ENCODE measurements at regions not wholly inside any gene's neighbourhood (a gene's known extent, or its start where the extent isn't known, plus 50 kb on each side); places are given as distances from the start of the nearest gene placed in this dataset.

DNA sequence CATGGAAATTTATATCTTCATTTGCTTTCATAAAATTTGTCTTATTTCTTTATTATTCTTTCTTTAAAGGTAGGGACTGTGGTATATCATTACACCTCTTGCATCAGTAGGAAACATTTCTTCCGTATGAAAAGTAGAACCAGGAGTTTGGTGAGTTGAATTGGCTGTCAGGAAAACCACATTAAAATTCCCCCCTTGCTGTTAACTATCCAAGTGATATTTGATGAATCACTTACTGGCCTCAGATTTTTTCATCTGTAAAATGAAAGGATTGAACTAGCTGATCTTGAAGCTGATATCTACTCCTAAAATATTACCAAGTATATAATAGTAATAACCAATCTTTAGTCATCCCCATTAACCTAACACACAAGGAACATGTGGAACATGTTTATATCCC lies 460.9 kb downstream of the GJA1 start:
- H3K27ac ChIP-seq, result no peak overlapping the region
- TF ChIP-seq, protein P1, sequence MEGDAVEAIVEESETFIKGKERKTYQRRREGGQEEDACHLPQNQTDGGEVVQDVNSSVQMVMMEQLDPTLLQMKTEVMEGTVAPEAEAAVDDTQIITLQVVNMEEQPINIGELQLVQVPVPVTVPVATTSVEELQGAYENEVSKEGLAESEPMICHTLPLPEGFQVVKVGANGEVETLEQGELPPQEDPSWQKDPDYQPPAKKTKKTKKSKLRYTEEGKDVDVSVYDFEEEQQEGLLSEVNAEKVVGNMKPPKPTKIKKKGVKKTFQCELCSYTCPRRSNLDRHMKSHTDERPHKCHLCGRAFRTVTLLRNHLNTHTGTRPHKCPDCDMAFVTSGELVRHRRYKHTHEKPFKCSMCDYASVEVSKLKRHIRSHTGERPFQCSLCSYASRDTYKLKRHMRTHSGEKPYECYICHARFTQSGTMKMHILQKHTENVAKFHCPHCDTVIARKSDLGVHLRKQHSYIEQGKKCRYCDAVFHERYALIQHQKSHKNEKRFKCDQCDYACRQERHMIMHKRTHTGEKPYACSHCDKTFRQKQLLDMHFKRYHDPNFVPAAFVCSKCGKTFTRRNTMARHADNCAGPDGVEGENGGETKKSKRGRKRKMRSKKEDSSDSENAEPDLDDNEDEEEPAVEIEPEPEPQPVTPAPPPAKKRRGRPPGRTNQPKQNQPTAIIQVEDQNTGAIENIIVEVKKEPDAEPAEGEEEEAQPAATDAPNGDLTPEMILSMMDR (conservative IDR thresholded peaks at IDR 0.05; ENCODE audit: low read depth, low read length), result no peak
- H3K4me2 ChIP-seq, result no peak overlapping the region

GRCh38 chr6:121896771-121897170 lies 461.3 kb downstream of the GJA1 start:
- Histone ChIP-seq H3K4me2 (no peak overlapping the region), H3K27me3 (ENCODE audit: insufficient read depth, low read depth) (no peaks in the 10 kb centered on the region), H3K79me2 (ENCODE audit: insufficient read depth, low read depth) (no peaks in the 10 kb centered on the region), H3K4me1 (ENCODE audit: low read depth, poor library complexity, severe bottlenecking) (no peaks in the 10 kb centered on the region), H2AFZ (ENCODE audit: low read depth) (no peak overlapping the region), H4K20me1 (ENCODE audit: insufficient read depth) (no peaks in the 10 kb centered on the region), H3K4me3 (IDR thresholded peaks at IDR 0.05; ENCODE audit: insufficient read depth, low read depth, low read length) (no peak overlapping the region), H3K9ac (no peak overlapping the region), H3K27ac (no peak overlapping the region), H3K36me3 (ENCODE audit: insufficient read depth) (no peaks in the 10 kb centered on the region)
- TF ChIP-seq, protein P1 (conservative IDR thresholded peaks at IDR 0.05; ENCODE audit: low read depth, low read length), result no peak

More for the DNA sequence above, 460.9 kb downstream of the GJA1 start:
- Histone ChIP-seq H3K79me2 (ENCODE audit: insufficient read depth, low read depth) (no peaks in the 10 kb centered on the region), H3K27me3 (ENCODE audit: insufficient read depth, low read depth) (no peaks in the 10 kb centered on the region), H3K4me3 (IDR thresholded peaks at IDR 0.05; ENCODE audit: insufficient read depth, low read depth, low read length) (no peak overlapping the region), H3K9ac (no peak overlapping the region), H2AFZ (ENCODE audit: low read depth) (no peak overlapping the region), H3K4me1 (ENCODE audit: low read depth, poor library complexity, severe bottlenecking) (no peaks in the 10 kb centered on the region), H3K36me3 (ENCODE audit: insufficient read depth) (no peaks in the 10 kb centered on the region), H4K20me1 (ENCODE audit: insufficient read depth) (no peaks in the 10 kb centered on the region)

DNA sequence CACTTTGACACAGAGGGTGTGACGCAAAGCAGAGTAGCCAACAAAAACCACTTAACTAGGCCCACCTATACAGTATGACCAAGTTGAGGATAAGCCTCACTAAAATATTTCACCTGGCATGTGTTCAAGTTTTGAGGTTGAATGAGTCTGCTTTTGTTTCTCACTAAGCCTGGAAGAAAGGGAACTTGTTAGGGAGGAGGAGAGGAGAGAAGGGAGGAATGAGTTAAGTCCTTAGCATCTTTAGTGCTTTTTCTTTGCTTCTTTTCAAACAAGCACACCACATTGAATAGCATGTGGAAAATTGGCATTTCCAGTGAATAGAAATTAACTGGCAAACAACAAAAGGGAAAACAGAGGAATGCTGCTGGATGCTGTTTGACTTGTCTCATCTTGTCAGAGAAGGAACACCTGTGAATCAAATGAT lies 461.9 kb downstream of the GJA1 start:
- Histone ChIP-seq H3K79me2 (ENCODE audit: insufficient read depth, low read depth) (no peaks in the 10 kb centered on the region), H3K4me3 (IDR thresholded peaks at IDR 0.05; ENCODE audit: insufficient read depth, low read depth, low read length) (no peak overlapping the region), H2AFZ (ENCODE audit: low read depth) (no peak overlapping the region), H3K36me3 (ENCODE audit: insufficient read depth) (no peaks in the 10 kb centered on the region), H3K9ac (no peak overlapping the region), H3K27me3 (ENCODE audit: insufficient read depth, low read depth) (no peaks in the 10 kb centered on the region), H3K4me2 (no peak overlapping the region), H4K20me1 (ENCODE audit: insufficient read depth) (no peaks in the 10 kb centered on the region), H3K4me1 (ENCODE audit: low read depth, poor library complexity, severe bottlenecking) (no peaks in the 10 kb centered on the region), H3K27ac (no peak overlapping the region)
- TF ChIP-seq, protein P1 (conservative IDR thresholded peaks at IDR 0.05; ENCODE audit: low read depth, low read length), result no peak

DNA sequence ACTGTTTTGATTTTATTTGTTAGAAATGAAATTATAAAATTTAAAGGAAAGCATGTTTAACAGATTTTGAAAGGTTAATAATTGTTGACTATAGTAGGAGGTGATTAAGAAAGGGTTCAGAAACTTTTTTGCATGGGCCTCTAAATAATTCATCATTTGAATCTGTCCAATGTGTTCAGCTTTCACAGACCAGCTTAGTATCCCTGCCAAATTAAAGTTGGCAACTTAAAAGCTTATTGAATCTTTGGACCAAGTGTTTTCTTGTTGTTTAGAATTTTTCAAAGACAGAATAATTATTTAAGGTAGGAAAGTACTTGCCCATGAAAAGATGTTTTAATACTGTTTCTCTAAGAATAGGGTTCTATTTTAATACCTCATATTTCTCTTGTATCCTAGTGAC lies 466.0 kb downstream of the GJA1 start:
- H3K27me3 ChIP-seq (ENCODE audit: insufficient read depth, low read depth), result no peaks in the 10 kb centered on the region
- no peak overlapping the region for H2AFZ ChIP-seq (ENCODE audit: low read depth)
- H3K4me2 ChIP-seq, result no peak overlapping the region
- H3K36me3 ChIP-seq (ENCODE audit: insufficient read depth), result no peaks in the 10 kb centered on the region
- no peaks in the 10 kb centered on the region for H3K4me1 ChIP-seq (ENCODE audit: low read depth, poor library complexity, severe bottlenecking)
- H3K9ac ChIP-seq, result no peak overlapping the region
- TF ChIP-seq, protein P1 (conservative IDR thresholded peaks at IDR 0.05; ENCODE audit: low read depth, low read length), result no peak
- H4K20me1 ChIP-seq (ENCODE audit: insufficient read depth), result no peaks in the 10 kb centered on the region
- H3K27ac ChIP-seq, result no peak overlapping the region
- H3K4me3 ChIP-seq (IDR thresholded peaks at IDR 0.05; ENCODE audit: insufficient read depth, low read depth, low read length), result no peak overlapping the region
- H3K79me2 ChIP-seq (ENCODE audit: insufficient read depth, low read depth), result no peaks in the 10 kb centered on the region
